VCaP (cell line): ENCODE measurements at regions not wholly inside any gene's neighbourhood (a gene's known extent, or its start where the extent isn't known, plus 50 kb on each side); places are given as distances from the start of the nearest gene placed in this dataset.
"Not testable (repeated sequence)": the region's sequence is repeated elsewhere in the genome, so short reads cannot be mapped to it uniquely, and the experiment has no call there.

ENCODE experiments used
- H3K27ac ChIP-seq: fragments of 450-650 bp; 2 replicates; pipeline ENCODE4 v1.5.1; 2017

- not testable (repeated sequence) for H3K27ac ChIP-seq
Measured at GRCh38 chr16:15205939-15206338, 111.9 kb upstream of the RRN3 start.

GRCh38 chr16:15204571-15204970 is 110.5 kb upstream of the RRN3 start:
- not testable (repeated sequence) for H3K27ac ChIP-seq

GRCh38 chr16:15192813-15193212 is 98.7 kb upstream of the RRN3 start:
- not testable (repeated sequence) for H3K27ac ChIP-seq

- H3K27ac ChIP-seq: not testable (repeated sequence)
Measured at GRCh38 chr16:15192197-15192596, 98.1 kb upstream of the RRN3 start.

GRCh38 chr16:15189478-15189877 is 95.4 kb upstream of the RRN3 start:
- H3K27ac ChIP-seq: not testable (repeated sequence)
